ENCODE measurements at regions not wholly inside any gene's neighbourhood (a gene's known extent, or its start where the extent isn't known, plus 50 kb on each side); places are given as distances from the start of the nearest gene placed in this dataset.

- peaks cover 16% of the 10 kb centered on the region for H3K27me3 ChIP-seq (ENCODE audit: control insufficient read depth, insufficient read depth, low read length)
- no peaks in the 10 kb centered on the region for H3K36me3 ChIP-seq (ENCODE audit: insufficient read depth, low read length)
- H3K4me1 ChIP-seq (ENCODE audit: control insufficient read depth, insufficient read depth, low read length): no peaks in the 10 kb centered on the region
- H3K9me3 ChIP-seq (replicated peaks; ENCODE audit: low read length): no peaks in the 10 kb centered on the region
- no peak overlapping the region for H3K9ac ChIP-seq (ENCODE audit: low read depth, low read length)
- H3K4me3 ChIP-seq (ENCODE audit: low read length): no peak overlapping the region
- no peak overlapping the region for H3K4me2 ChIP-seq (ENCODE audit: low read length)
Observed at GRCh38 chr4:41318839-41319530, 62.3 kb downstream of the UCHL1 start.

GRCh38 chr4:41319553-41319952 is 62.8 kb downstream of the UCHL1 start:
- H3K4me1 ChIP-seq (ENCODE audit: control insufficient read depth, insufficient read depth, low read length): no peaks in the 10 kb centered on the region
- no peak overlapping the region for H3K4me3 ChIP-seq (ENCODE audit: low read length)
- no peaks in the 10 kb centered on the region for H3K36me3 ChIP-seq (ENCODE audit: insufficient read depth, low read length)
- H3K27me3 ChIP-seq (ENCODE audit: control insufficient read depth, insufficient read depth, low read length): peaks cover 16% of the 10 kb centered on the region
- H3K4me2 ChIP-seq (ENCODE audit: low read length): no peak overlapping the region
- no peaks in the 10 kb centered on the region for H3K9me3 ChIP-seq (replicated peaks; ENCODE audit: low read length)
- no peak overlapping the region for H3K9ac ChIP-seq (ENCODE audit: low read depth, low read length)

- no peak overlapping the region for H3K4me2 ChIP-seq (ENCODE audit: low read length)
- H3K4me1 ChIP-seq (ENCODE audit: control insufficient read depth, insufficient read depth, low read length): no peaks in the 10 kb centered on the region
- no peak overlapping the region for H3K9ac ChIP-seq (ENCODE audit: low read depth, low read length)
- H3K27me3 ChIP-seq (ENCODE audit: control insufficient read depth, insufficient read depth, low read length): peaks cover 16% of the 10 kb centered on the region
- no peaks in the 10 kb centered on the region for H3K36me3 ChIP-seq (ENCODE audit: insufficient read depth, low read length)
- H3K4me3 ChIP-seq (ENCODE audit: low read length): no peak overlapping the region
- no peaks in the 10 kb centered on the region for H3K9me3 ChIP-seq (replicated peaks; ENCODE audit: low read length)
Observed at GRCh38 chr4:41320278-41320677, 63.5 kb downstream of the UCHL1 start.

- Histone ChIP-seq H3K36me3 (ENCODE audit: insufficient read depth, low read length) (no peaks in the 10 kb centered on the region), H3K9ac (ENCODE audit: low read depth, low read length) (no peak overlapping the region), H3K4me2 (ENCODE audit: low read length) (no peak overlapping the region), H3K9me3 (replicated peaks; ENCODE audit: low read length) (no peaks in the 10 kb centered on the region), H3K4me3 (ENCODE audit: low read length) (no peak overlapping the region), H3K27me3 (ENCODE audit: control insufficient read depth, insufficient read depth, low read length) (peaks cover 16% of the 10 kb centered on the region), H3K4me1 (ENCODE audit: control insufficient read depth, insufficient read depth, low read length) (no peaks in the 10 kb centered on the region)
Observed at GRCh38 chr4:41320786-41321185, 64.1 kb downstream of the UCHL1 start.

- no peak overlapping the region for H3K4me3 ChIP-seq (ENCODE audit: low read length)
Observed at GRCh38 chr4:41321216-41321945, 64.7 kb downstream of the UCHL1 start.

GRCh38 chr4:41322617-41323016 is 65.9 kb downstream of the UCHL1 start:
- Histone ChIP-seq H3K9ac (ENCODE audit: low read depth, low read length) (no peak overlapping the region), H3K36me3 (ENCODE audit: insufficient read depth, low read length) (no peaks in the 10 kb centered on the region), H3K4me3 (ENCODE audit: low read length) (no peak overlapping the region), H3K27me3 (ENCODE audit: control insufficient read depth, insufficient read depth, low read length) (peaks cover 14% of the 10 kb centered on the region), H3K9me3 (replicated peaks; ENCODE audit: low read length) (no peaks in the 10 kb centered on the region), H3K4me1 (ENCODE audit: control insufficient read depth, insufficient read depth, low read length) (no peaks in the 10 kb centered on the region), H3K4me2 (ENCODE audit: low read length) (no peak overlapping the region)

More at GRCh38 chr4:41321216-41321945, 64.7 kb downstream of the UCHL1 start:
- Histone ChIP-seq H3K36me3 (ENCODE audit: insufficient read depth, low read length) (no peaks in the 10 kb centered on the region), H3K9me3 (replicated peaks; ENCODE audit: low read length) (no peaks in the 10 kb centered on the region), H3K9ac (ENCODE audit: low read depth, low read length) (no peak overlapping the region), H3K27me3 (ENCODE audit: control insufficient read depth, insufficient read depth, low read length) (peaks cover 16% of the 10 kb centered on the region), H3K4me1 (ENCODE audit: control insufficient read depth, insufficient read depth, low read length) (no peaks in the 10 kb centered on the region), H3K4me2 (ENCODE audit: low read length) (no peak overlapping the region)

GRCh38 chr4:41323179-41323578 is 66.5 kb downstream of the UCHL1 start:
- Histone ChIP-seq H3K27me3 (ENCODE audit: control insufficient read depth, insufficient read depth, low read length) (peaks cover 8% of the 10 kb centered on the region), H3K9ac (ENCODE audit: low read depth, low read length) (no peak overlapping the region), H3K36me3 (ENCODE audit: insufficient read depth, low read length) (no peaks in the 10 kb centered on the region), H3K4me2 (ENCODE audit: low read length) (no peak overlapping the region), H3K4me1 (ENCODE audit: control insufficient read depth, insufficient read depth, low read length) (no peaks in the 10 kb centered on the region), H3K4me3 (ENCODE audit: low read length) (no peak overlapping the region), H3K9me3 (replicated peaks; ENCODE audit: low read length) (no peaks in the 10 kb centered on the region)

- peaks cover 8% of the 10 kb centered on the region for H3K27me3 ChIP-seq (ENCODE audit: control insufficient read depth, insufficient read depth, low read length)
- no peak overlapping the region for H3K4me2 ChIP-seq (ENCODE audit: low read length)
- no peaks in the 10 kb centered on the region for H3K4me1 ChIP-seq (ENCODE audit: control insufficient read depth, insufficient read depth, low read length)
Observed at GRCh38 chr4:41323706-41324105, 67.0 kb downstream of the UCHL1 start.

GRCh38 chr4:41324861-41325260 is 68.1 kb downstream of the UCHL1 start:
- Histone ChIP-seq H3K9ac (ENCODE audit: low read depth, low read length) (no peak overlapping the region), H3K27me3 (ENCODE audit: control insufficient read depth, insufficient read depth, low read length) (peaks cover under 1% of the 10 kb centered on the region), H3K4me1 (ENCODE audit: control insufficient read depth, insufficient read depth, low read length) (no peaks in the 10 kb centered on the region), H3K36me3 (ENCODE audit: insufficient read depth, low read length) (no peaks in the 10 kb centered on the region), H3K4me3 (ENCODE audit: low read length) (no peak overlapping the region), H3K9me3 (replicated peaks; ENCODE audit: low read length) (no peaks in the 10 kb centered on the region), H3K4me2 (ENCODE audit: low read length) (no peak overlapping the region)

More at GRCh38 chr4:41323706-41324105, 67.0 kb downstream of the UCHL1 start:
- H3K36me3 ChIP-seq (ENCODE audit: insufficient read depth, low read length): no peaks in the 10 kb centered on the region
- H3K9ac ChIP-seq (ENCODE audit: low read depth, low read length): no peak overlapping the region
- no peak overlapping the region for H3K4me3 ChIP-seq (ENCODE audit: low read length)
- no peaks in the 10 kb centered on the region for H3K9me3 ChIP-seq (replicated peaks; ENCODE audit: low read length)

GRCh38 chr4:41325901-41326300 is 69.2 kb downstream of the UCHL1 start:
- H3K4me2 ChIP-seq (ENCODE audit: low read length): no peak overlapping the region
- H3K4me3 ChIP-seq (ENCODE audit: low read length): no peak overlapping the region
- no peaks in the 10 kb centered on the region for H3K36me3 ChIP-seq (ENCODE audit: insufficient read depth, low read length)
- H3K9me3 ChIP-seq (replicated peaks; ENCODE audit: low read length): no peaks in the 10 kb centered on the region
- H3K27me3 ChIP-seq (ENCODE audit: control insufficient read depth, insufficient read depth, low read length): no peaks in the 10 kb centered on the region
- H3K9ac ChIP-seq (ENCODE audit: low read depth, low read length): no peak overlapping the region
- no peaks in the 10 kb centered on the region for H3K4me1 ChIP-seq (ENCODE audit: control insufficient read depth, insufficient read depth, low read length)

- H3K27me3 ChIP-seq (ENCODE audit: control insufficient read depth, insufficient read depth, low read length): no peaks in the 10 kb centered on the region
- H3K9me3 ChIP-seq (replicated peaks; ENCODE audit: low read length): no peaks in the 10 kb centered on the region
- no peak overlapping the region for H3K4me3 ChIP-seq (ENCODE audit: low read length)
- H3K4me2 ChIP-seq (ENCODE audit: low read length): no peak overlapping the region
- H3K4me1 ChIP-seq (ENCODE audit: control insufficient read depth, insufficient read depth, low read length): no peaks in the 10 kb centered on the region
- no peak overlapping the region for H3K9ac ChIP-seq (ENCODE audit: low read depth, low read length)
- no peaks in the 10 kb centered on the region for H3K36me3 ChIP-seq (ENCODE audit: insufficient read depth, low read length)
Observed at GRCh38 chr4:41326776-41327175, 70.0 kb downstream of the UCHL1 start.

- H3K9me3 ChIP-seq (replicated peaks; ENCODE audit: low read length): no peaks in the 10 kb centered on the region
Observed at GRCh38 chr4:41327770-41328169, 71.0 kb downstream of the UCHL1 start.

More at GRCh38 chr4:41327770-41328169, 71.0 kb downstream of the UCHL1 start:
- no peak overlapping the region for H3K9ac ChIP-seq (ENCODE audit: low read depth, low read length)
- no peak overlapping the region for H3K4me2 ChIP-seq (ENCODE audit: low read length)
- H3K4me3 ChIP-seq (ENCODE audit: low read length): no peak overlapping the region
- H3K36me3 ChIP-seq (ENCODE audit: insufficient read depth, low read length): no peaks in the 10 kb centered on the region
- no peaks in the 10 kb centered on the region for H3K27me3 ChIP-seq (ENCODE audit: control insufficient read depth, insufficient read depth, low read length)
- no peaks in the 10 kb centered on the region for H3K4me1 ChIP-seq (ENCODE audit: control insufficient read depth, insufficient read depth, low read length)
